Liver (tissue), 8 donors: ENCODE measurements at regions not wholly inside any gene's neighbourhood (a gene's known extent, or its start where the extent isn't known, plus 50 kb on each side); places are given as distances from the start of the nearest gene placed in this dataset.

Experiments used
- DNase-seq: peaks from one replicate; pipeline ENCODE4 v3.0.0-alpha.2; 2017; ENCODE audit warnings: low spot score
- H3K27ac ChIP-seq, 2 donors: one replicate each; pipeline ENCODE4 v1.7.0; 2013; ENCODE audit warnings: inconsistent platforms in 2 of 2, low read length in 2 of 2, control low read depth in 1 of 2, low read depth in 1 of 2, mild to moderate bottlenecking in 1 of 2
- H3K27me3 ChIP-seq, 4 donors: one replicate each; pipeline versions ENCODE4 v1.6.1 to v1.7.0; 2013; ENCODE audit warnings: low read length in 3 of 4, inconsistent platforms in 1 of 4, mild to moderate bottlenecking in 1 of 4, moderate library complexity in 1 of 4; ENCODE audit not compliant: control insufficient read depth in 4 of 4, insufficient read depth in 4 of 4
- H3K36me3 ChIP-seq, 4 donors: one replicate each; pipeline versions ENCODE4 v1.6.1 to v1.7.0; 2013; ENCODE audit warnings: low read length in 3 of 4, mild to moderate bottlenecking in 3 of 4, low read depth in 1 of 4, moderate library complexity in 1 of 4; ENCODE audit not compliant: control insufficient read depth in 4 of 4, insufficient read depth in 3 of 4
- H3K4me1 ChIP-seq, 4 donors: one replicate each; pipeline versions ENCODE4 v1.6.1 to v1.7.0; 2013; ENCODE audit warnings: low read length in 3 of 4, mild to moderate bottlenecking in 3 of 4, moderate library complexity in 1 of 4; ENCODE audit not compliant: control insufficient read depth in 4 of 4, insufficient read depth in 4 of 4
- H3K4me3 ChIP-seq, 3 donors: one replicate each; pipeline versions ENCODE4 v1.6.1 to v1.7.0; 2013; ENCODE audit warnings: low read length in 3 of 3, control low read depth in 1 of 3, low read depth in 1 of 3, mild to moderate bottlenecking in 1 of 3
- H3K9ac ChIP-seq, 2 donors: one replicate each; pipeline ENCODE4 v1.7.0; 2013; ENCODE audit warnings: low read length in 2 of 2, mild to moderate bottlenecking in 2 of 2, moderate library complexity in 2 of 2, control low read depth in 1 of 2, low read depth in 1 of 2
- H3K9me3 ChIP-seq, 4 donors: one replicate each; pipeline versions ENCODE4 v1.6.1 to v1.7.0; 2013; ENCODE audit warnings: low read length in 3 of 4; ENCODE audit not compliant: control insufficient read depth in 4 of 4
- CTCF ChIP-seq: fragments of 150-350 bp; IDR thresholded peaks from 2 replicates; pipeline ENCODE4 v1.5.1; 2017; ENCODE audit warnings: improper control_type of control experiment, low read depth, low read length; ENCODE audit not compliant: missing input control
- EGR1 ChIP-seq, 2 donors: IDR thresholded peaks; 2 replicates each; pipeline ENCODE4 v1.6.1; 2016 to 2018; ENCODE audit warnings: antibody characterized with exemption in 2 of 2, low read depth in 2 of 2
- FOXA1 ChIP-seq: IDR thresholded peaks from 2 replicates; pipeline ENCODE4 v1.6.1; 2016; ENCODE audit warnings: antibody characterized with exemption
- FOXA2 ChIP-seq: IDR thresholded peaks from 2 replicates; pipeline ENCODE4 v1.6.1; 2016; ENCODE audit warnings: antibody characterized with exemption
- GABPA ChIP-seq, 2 donors: IDR thresholded peaks in 1 of 2; conservative IDR thresholded peaks in 1 of 2; 2 replicates each; pipeline ENCODE4 v1.6.1; 2016; ENCODE audit warnings: antibody characterized with exemption in 2 of 2, mild to moderate bottlenecking in 1 of 2, moderate library complexity in 1 of 2
- HNF4A ChIP-seq, 2 donors: conservative IDR thresholded peaks; 2 replicates each; pipeline ENCODE4 v1.6.1; 2016; ENCODE audit warnings: antibody characterized with exemption in 2 of 2, mild to moderate bottlenecking in 2 of 2
- HNF4G ChIP-seq: IDR thresholded peaks from 2 replicates; pipeline ENCODE4 v1.6.1; 2016; ENCODE audit warnings: antibody characterized with exemption
- JUND ChIP-seq, 2 donors: IDR thresholded peaks; 2 replicates each; pipeline ENCODE4 v1.6.1; 2016; ENCODE audit warnings: antibody characterized with exemption in 2 of 2
- NR2F2 ChIP-seq: IDR thresholded peaks from 2 replicates; pipeline ENCODE4 v1.6.1; 2016; ENCODE audit warnings: antibody characterized with exemption
- RAD21 ChIP-seq, 2 donors: IDR thresholded peaks; 2 replicates each; pipeline ENCODE4 v1.6.1; 2016; ENCODE audit warnings: antibody characterized with exemption in 2 of 2, mild to moderate bottlenecking in 2 of 2
- RXRA ChIP-seq, 2 donors: IDR thresholded peaks; 2 replicates each; pipeline ENCODE4 v1.6.1; 2017 to 2018; ENCODE audit warnings: antibody characterized with exemption in 2 of 2, mild to moderate bottlenecking in 1 of 2
- SP1 ChIP-seq: IDR thresholded peaks from 2 replicates; pipeline ENCODE4 v1.6.1; 2018; ENCODE audit warnings: antibody characterized with exemption, mild to moderate bottlenecking
- TAF1 ChIP-seq: conservative IDR thresholded peaks from 2 replicates; pipeline ENCODE4 v1.6.1; 2016; ENCODE audit warnings: antibody characterized with exemption, mild to moderate bottlenecking
- WGBS: extraction: QIAGEN DNeasy Blood & Tissue Kit; methylation state at CpG from one replicate; pipeline ENCODE4 v1.1.7; 2013; 5-methylcytosine and 5-hydroxymethylcytosine counted together
- donor health status: healthy.
- donor health status: healthy.
- donor health status: healthy.
- donor health status: healthy.
- donor health status: healthy.

- 88% methylated on average over 1 of the region's 1 CpG for WGBS
- DNase-seq, result no peak
- no peaks in the 10 kb centered on the region for H3K4me1 ChIP-seq
These were observed 95.0 kb upstream of the PCSK1 start for GRCh38 chr5:96527768-96528661.

GRCh38 chr5:96528826-96529474, 95.9 kb upstream of the PCSK1 start:
- Histone ChIP-seq H3K27ac (no peak overlapping the region), H3K4me3 (no peak overlapping the region), H3K36me3 (no peaks in the 10 kb centered on the region), H3K27me3 (no peaks in the 10 kb centered on the region), H3K4me1 (no peaks in the 10 kb centered on the region), H3K9me3 (no peaks in the 10 kb centered on the region), H3K9ac (no peak overlapping the region)
- no peak for DNase-seq
- WGBS, result 64% methylated on average over 4 of the region's 4 CpGs
- TF ChIP-seq FOXA2 (no peak), RAD21 (IDR thresholded peaks at IDR 0.05) (no peak), RXRA (IDR thresholded peaks at IDR 0.05) (no peak)

More at GRCh38 chr5:96527768-96528661, 95.0 kb upstream of the PCSK1 start:
- Histone ChIP-seq H3K27ac (no peak overlapping the region), H3K27me3 (no peaks in the 10 kb centered on the region), H3K9ac (no peak overlapping the region), H3K4me3 (no peak overlapping the region), H3K9me3 (no peaks in the 10 kb centered on the region), H3K36me3 (no peaks in the 10 kb centered on the region)
- TF ChIP-seq JUND (IDR thresholded peaks at IDR 0.05) (no peak), TAF1 (no peak), EGR1 (IDR thresholded peaks at IDR 0.05; ENCODE audit: low read depth in 2 of 2) (no peak), FOXA2 (no peak), HNF4A (conservative IDR thresholded peaks at IDR 0.05) (no peak), RXRA (IDR thresholded peaks at IDR 0.05) (no peak), GABPA (IDR thresholded peaks at IDR 0.05 in 1 of 2, conservative IDR thresholded peaks at IDR 0.05 in 1 of 2) (no peak), RAD21 (IDR thresholded peaks at IDR 0.05) (no peak), SP1 (no peak), NR2F2 (no peak), FOXA1 (no peak), CTCF (no peak)

GRCh38 chr5:96529559-96529958, 96.5 kb upstream of the PCSK1 start:
- Histone ChIP-seq H3K9ac (no peak overlapping the region), H3K4me1 (no peaks in the 10 kb centered on the region), H3K27me3 (no peaks in the 10 kb centered on the region), H3K9me3 (no peaks in the 10 kb centered on the region), H3K4me3 (no peak overlapping the region), H3K36me3 (no peaks in the 10 kb centered on the region), H3K27ac (no peak overlapping the region)
- DNase-seq, result no peak
- WGBS, result 85% methylated on average over 6 of the region's 6 CpGs
- TF ChIP-seq HNF4G (no peak), FOXA2 (no peak)
